ENCODE measurements at regions not wholly inside any gene's neighbourhood (a gene's known extent, or its start where the extent isn't known, plus 50 kb on each side); places are given as distances from the start of the nearest gene placed in this dataset.
A peak's percentile ranks its signal among the peaks of the same experiment; 100 is the strongest.

DNA sequence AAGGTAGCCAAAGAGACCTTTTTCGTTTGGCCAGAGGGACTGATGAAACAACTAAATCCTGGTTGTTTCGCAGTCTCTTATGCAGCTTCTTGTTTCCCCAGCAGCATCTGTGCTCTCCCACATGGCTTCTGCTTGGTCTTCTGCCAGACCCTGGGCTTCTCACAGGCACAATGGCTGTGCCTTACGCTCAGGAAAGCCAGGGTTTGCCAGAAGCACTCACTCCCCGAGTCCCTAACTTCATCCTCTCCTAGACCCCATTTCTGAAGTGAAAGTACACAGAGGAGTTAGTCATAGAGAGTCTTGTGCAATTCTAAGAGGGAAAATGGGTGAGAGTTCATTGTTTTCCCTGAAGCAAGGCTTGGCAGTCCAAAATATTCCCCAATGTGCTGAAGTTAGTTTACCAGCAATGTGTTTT, 121.7 kb downstream of the EVX1 start:
- peak; percentile 76 for DNase-seq (ENCODE audit: low spot score)

DNA sequence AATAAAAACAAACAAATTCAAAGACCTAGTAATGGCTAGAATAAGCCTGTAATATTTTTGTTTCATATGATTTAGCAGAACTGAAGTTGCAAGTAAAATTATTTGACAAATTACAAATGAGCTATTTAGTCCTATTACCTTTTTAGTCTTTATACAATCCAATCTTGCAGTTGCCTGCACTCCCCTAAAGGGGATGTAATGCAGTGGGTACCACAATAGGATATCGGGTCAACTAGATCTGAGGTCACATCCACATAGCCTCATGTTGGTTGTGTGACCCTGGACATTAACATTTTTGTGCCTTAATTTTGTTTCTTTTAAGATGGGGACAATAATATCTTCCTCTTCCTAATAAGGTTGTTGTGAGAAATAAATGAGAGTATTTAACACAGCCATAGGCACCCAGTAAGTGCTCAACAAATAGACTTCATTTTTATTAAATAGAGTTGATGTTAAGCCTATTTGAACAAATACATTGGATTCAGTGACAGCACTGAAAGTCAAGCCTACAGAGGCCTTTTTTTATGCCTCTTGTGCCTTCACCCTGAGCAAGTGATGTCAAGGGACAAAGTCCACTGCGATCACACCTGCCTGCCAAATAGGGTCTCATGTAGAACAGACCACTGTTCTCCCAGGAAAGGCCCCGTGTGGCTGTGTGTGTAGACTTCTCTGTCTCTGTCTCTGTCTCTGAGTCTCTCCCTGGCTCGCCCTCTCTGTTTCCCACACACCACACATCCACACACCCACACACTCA, 124.8 kb downstream of the EVX1 start:
- DNase-seq (ENCODE audit: low spot score) = no peak

DNA sequence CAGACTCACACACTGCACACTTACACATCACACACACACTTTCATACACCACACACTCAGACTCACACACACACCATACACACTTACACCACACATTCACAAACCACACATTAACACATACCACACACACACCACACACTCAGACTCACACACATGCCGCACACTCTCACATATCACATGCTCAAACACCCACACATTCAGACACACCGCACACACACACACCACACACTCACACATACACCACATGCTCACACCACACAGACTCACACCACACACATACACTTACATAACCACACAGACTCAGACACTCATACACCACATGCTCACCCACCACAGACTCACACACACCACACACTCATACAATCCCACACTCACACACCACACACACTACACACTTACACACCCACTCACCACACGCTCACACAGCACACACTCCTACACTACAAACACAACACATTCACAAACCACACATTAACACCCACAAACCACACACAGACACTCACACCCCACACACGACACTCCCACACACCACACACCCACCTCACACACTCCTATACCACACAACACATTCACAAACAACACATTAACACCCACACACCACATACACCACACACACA, 125.4 kb downstream of the EVX1 start:
- DNase-seq (ENCODE audit: low spot score) = no peak

DNA sequence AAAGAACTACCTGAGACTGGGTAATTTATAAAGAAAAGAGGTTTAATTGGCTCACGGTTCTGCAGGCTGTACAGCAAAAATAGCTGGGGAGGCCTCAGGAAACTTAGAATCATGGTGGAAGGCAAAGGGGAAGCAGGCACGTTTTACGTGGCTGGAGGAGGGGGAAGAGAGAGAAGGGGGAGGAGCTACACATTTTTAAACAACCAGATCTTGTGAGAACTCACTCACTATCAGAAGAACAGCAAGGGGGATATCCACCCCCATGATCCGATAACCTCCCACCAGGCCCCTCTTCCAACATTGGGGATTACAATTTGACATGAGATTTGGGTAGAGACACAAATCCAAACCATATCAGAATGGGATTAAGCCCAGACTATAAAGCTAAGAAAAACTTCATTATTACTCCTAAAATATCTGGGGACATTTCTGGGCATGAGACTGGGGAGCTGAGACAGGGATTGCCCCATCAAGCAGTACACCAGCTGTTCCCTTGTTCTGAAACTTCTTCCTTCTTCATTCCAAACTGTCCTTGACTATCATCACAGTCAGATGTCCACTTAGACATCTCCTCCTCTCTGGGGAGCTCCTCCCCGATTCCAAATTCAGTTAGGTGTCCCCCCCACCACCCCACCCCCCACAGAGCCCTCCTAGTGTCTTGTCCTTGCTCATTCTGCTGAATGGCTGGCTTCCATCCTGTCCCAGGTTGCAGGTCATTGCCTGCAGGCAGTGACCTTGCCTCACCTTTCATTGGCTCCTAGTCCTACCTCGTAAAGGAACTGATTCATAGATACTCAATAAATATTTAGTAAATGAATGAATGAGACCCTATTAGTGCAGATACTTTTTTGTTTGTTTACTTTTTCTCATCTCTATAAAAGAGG, 132.6 kb downstream of the EVX1 start:
- no peak for DNase-seq (ENCODE audit: low spot score)

DNA sequence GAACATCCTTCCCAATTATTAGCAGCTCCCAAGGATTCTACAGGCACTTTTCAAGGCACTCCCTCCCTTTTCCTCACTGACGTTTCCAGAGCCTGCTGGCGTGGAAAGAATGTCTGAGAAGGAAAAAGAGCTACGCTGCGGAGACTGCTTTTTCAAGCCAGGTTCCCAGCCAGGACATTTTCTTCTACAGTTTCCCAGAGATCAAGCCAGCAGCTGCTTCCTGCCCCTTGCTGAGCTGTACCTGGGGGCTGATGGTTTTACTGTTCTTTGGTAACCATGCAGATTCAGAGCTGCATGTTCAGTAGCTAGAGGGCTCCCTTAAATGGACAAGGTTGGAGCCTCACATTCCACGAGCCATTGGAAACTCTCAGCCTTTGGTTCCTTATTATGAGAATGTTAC, 133.4 kb downstream of the EVX1 start:
- DNase-seq (ENCODE audit: low spot score) = no peak

DNA sequence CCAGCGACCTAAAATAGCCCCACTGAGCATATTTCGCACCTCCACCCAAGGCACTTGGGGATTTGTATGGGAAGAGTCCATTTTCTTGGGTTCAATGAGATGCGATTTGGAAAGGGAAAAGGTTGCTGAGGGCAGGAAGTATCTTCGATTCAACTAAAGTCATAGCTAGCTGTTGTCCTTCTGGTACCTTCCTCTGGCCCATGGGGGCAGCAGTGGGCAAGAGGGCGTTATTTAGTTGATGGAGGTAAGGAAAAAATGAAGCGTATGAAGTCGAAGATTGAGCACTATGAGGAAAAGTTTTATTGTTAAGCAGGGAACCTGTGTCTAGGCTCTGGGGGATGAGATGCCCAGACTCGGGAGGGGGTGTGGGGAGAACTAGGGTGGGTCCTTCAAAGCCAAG, 135.4 kb downstream of the EVX1 start:
- DNase-seq (ENCODE audit: low spot score) = no peak

DNA sequence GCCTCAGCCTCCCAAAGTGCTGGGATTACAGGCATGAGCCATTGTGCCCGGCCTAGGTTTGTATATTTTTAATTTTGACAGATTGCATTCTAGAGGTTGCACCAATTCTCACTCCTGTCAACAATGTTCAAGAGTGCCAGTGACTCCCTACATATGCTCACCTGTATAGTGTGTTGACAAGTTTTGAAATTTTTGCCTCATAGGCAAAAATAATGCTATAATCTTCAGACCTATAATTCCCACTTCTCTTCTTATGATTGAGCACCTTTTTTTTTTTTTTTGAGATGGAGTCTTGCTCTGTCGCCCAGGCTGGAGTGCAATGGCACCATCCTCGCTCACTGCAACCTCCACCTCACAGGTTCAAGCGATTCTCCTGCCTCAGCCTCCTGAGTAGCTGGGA, 139.7 kb downstream of the EVX1 start:
- no peak for DNase-seq (ENCODE audit: low spot score)

DNA sequence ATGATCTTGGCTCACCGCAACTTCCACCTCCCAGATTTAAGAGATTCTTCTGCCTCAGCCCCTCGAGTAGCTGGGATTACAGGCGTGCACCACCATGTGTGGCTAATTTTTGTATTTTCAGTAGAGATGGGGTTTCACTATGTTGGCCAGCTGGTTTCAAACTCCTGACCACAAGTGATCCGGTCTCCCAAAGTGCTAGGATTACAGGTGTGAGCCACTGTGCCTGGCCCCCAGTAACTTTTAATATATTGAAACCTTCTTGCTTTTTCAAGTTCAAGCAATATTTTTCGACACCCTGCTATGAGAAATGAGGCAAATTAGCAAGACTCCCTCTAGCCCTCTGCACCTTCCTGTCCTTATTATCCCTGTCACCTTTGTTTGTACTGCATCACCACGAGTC, 144.0 kb downstream of the EVX1 start:
- DNase-seq (ENCODE audit: low spot score) = no peak

DNA sequence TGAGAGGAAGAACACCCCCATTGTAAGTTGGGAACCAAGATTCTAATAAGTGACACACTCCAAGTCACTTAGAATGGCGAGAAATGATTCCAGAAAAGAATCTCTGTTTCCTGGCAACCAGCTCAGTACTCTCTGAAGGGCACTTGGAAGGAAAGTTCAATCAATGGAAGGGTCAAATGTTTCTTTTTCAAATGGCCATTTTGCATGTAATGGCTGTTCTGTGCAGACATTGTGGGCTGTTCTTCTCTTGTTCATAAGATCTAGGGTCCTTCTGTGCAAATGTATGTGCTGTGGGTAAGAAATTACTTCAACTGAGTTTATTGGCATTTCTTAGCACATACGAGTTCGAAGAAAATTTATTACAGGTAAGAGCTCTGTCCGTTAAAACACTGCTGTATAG, 145.3 kb downstream of the EVX1 start:
- no peak for DNase-seq (ENCODE audit: low spot score)

DNA sequence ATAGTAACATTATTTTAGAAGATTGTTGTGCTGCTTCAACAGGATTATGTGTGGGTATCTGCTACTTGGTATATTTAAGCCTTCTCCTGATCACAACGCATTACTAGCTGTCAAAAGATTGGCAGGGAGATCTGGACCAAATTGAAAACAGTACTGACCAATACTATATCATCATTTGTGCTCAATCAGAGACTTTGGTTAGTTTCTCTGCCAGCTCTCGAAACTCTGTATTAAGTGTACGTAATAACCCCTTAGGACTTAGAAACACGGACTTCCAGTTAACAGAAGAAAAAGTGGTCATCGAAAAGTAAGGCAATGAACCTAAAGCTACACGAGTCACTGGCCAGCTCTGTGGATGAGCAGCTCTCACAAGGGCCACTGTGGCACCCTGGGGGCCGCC, 146.0 kb downstream of the EVX1 start:
- DNase-seq (ENCODE audit: low spot score) = no peak

DNA sequence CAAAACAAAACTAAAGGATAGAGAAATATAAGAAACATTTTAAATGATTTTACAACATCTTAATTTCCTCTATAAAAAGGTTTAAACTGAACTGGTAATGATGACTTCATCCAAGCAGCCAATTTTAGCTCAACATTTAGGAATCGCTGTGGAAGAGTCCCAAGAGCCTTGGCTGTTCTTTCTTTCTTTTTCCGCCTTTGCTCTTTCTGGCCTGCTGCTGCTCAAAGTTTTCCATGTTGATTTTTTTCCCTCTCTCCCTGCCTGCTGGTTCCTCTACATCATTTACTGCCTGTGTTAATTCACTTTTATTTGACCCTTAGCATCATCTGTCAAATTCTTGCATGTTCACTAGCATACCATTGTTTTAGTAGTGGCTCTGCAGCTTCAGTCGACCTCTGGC, 146.9 kb downstream of the EVX1 start:
- peak; percentile 28 for DNase-seq (ENCODE audit: low spot score)

DNA sequence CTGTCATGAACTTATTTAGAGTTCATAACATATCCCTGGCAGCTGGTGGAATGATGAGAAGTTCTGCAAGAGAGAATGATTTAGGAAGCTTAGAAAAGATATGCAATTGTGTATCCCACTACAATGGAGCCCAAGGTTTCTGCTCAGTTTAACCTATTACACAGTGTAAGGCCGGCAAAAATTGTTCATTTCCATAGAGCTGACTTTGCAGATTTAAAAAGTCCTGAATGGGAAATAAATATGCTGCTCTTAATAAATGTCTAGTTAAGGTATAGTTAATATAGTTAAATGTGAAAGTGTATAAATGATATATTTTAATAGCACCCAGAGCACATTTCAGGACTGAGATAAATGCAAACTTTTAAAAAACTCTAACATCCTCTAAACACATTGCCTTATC, 149.9 kb downstream of the EVX1 start:
- DNase-seq (ENCODE audit: low spot score) = no peak

DNA sequence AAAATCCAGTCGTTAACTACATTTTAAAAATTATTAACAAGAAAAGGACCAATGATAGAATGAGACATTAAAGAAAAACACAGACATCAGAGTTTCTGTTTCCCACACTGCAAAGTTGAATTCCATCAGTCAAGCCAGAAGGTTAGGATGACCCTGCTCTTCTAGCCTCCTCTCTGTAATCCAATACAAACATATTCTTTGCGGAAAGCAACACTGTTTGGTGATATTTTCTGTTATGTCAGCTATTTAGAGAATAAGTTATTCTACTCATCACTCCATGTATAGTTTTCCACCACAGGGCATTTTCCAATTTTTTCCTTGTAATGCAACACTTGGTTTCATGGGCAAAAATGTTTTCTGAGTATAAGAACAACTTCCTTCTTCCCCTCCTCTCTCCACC, 152.3 kb downstream of the EVX1 start:
- DNase-seq (ENCODE audit: low spot score) = no peak

DNA sequence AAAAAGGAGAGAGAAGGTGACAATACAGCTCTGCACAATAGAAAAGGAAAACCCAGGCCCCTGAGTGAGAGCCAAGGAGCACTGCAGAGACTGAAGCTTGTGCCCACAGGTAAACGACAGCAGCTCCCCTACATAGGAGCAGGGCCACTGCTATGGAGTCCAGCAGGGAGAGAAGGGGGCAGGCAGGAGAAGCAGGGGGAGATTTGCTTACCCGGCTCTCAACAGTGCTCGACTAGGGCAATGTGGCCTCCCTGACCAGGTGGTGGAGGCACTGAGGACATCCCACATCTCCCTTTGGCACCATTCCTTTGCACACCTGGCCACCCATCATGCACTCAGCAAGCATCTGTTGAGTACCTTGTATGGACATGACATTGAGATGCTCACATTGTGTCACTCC, 153.0 kb downstream of the EVX1 start:
- DNase-seq (ENCODE audit: low spot score) = no peak

DNA sequence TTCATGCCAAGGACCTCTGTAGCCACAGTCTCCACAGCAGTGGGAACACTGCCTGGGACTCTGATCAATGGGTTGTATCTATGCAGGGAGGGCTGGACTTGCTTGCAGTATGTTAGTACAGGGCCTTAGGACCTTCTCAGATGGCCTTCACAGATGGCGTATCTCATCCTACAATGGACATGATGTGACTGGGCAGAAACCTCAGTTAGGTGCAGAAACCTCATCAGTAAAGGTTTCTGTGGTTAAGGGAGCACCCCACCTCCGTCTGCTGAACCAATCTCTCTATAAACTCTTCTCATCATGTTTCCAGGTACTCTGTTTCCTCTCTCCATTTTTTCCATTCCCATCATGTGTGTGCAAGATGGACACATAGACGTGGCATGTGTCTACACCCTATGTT, 154.9 kb downstream of the EVX1 start:
- DNase-seq (ENCODE audit: low spot score) = no peak

DNA sequence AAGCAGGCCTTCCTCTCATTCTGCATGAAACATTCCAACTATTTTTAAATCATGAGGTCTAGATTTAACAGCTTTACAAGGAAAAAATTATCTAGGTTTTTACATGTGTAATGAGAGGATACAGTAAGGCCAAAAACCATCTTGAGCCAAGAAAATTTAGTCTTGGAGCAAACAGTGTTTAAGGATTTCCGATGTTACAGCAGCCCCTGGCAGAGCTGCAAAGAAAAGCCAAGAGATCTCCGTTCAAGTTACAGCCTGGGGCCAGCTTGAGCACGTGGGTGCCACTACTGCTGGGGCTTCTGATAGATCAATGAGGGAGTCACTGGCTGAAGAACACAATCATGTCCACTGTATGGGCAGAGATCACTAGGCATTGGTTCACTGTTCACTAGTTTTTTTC, 156.2 kb downstream of the EVX1 start:
- DNase-seq (ENCODE audit: low spot score) = no peak

DNA sequence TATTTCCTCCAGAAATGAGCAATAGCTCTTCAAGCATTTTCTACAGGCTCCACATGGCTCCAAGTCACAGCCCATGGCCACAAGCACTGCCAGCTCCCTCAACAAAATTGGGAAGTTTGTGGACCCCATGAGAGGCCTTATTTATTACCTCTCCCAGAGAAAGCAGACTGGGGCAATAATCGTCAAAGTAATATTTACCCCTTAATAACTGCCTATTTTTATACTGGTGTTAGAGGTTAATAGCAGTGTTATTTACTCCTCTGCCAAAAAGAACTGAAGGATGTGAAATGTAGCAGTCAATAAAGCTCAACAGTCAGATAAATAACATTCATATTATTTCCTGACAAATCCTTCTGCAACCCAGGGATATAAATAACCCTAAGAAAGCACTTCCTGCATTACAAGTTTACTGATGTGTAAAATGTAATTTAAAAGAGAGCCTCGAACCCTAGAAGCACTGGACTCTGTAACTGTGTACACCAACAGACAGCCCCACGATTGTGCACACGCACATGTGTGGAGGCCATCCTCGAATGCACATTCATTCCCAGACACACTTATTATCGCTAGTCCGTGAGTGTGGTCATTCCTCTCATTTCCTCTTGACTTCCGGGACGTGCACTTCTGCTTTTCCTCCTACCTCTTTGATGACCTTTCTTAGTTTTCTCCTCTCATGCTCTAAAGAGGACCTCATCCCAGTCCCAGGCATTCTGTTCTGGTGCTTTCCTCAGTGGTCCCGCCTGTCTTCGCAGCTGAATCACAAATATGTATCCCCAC, 157.4 kb downstream of the EVX1 start:
- DNase-seq (ENCODE audit: low spot score) = no peak

DNA sequence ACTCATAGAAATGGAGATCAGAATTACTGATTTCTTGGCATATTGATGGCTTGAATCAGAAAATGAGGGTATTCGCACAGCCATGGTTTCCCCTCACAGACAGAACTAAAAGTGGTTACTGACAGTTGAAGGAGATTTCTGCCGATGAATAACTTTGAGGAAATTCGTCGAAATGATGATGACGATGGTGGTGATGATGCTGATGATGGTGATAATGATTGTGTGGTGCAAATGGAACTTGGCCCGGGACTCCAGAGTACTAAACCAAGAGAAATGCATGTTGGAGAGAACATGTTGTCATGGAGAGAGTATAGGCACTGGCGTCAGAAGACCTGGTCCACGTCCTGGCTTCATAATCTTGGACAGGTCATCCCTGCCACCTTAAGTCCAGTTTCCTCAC, 163.2 kb downstream of the EVX1 start:
- no peak for DNase-seq (ENCODE audit: low spot score)

DNA sequence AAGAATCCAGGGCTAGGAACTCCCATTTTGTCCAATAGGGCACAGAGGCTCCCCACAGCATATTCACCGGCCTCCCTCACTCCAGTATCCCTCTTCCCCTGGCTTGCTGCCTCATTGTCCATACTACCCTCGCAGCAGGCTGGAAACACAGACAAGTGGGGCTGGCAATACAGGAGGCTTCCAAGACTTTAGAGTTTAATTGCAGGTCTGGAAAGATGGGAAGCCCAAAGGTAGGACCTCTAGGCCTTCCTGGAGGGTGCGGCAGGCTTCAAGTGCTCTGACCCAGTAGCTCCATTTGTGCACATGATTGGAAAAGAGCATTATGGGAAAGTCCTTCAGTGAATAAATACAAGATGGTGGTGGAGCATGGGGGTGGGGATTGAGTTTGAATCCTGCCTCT, 166.7 kb downstream of the EVX1 start:
- no peak for DNase-seq (ENCODE audit: low spot score)

DNA sequence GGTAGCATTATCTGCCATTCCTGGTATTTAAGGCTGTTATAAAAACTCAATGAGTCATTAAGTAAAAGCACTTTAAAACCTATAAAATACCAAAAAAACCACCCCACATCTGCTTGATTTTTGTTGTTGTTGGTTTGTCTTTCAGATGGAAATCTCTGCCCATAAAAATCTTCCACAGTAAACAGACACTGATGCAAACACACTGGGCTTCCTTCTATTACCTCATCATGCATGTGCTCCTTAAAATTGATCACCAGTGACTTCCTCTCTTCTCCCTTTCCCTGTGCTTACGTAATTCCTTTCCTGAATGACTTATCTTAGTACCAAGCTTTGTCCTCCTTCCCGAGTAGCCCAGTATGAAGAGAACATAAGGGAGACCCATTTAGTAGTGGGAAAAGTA, 167.2 kb downstream of the EVX1 start:
- DNase-seq (ENCODE audit: low spot score) = no peak

DNA sequence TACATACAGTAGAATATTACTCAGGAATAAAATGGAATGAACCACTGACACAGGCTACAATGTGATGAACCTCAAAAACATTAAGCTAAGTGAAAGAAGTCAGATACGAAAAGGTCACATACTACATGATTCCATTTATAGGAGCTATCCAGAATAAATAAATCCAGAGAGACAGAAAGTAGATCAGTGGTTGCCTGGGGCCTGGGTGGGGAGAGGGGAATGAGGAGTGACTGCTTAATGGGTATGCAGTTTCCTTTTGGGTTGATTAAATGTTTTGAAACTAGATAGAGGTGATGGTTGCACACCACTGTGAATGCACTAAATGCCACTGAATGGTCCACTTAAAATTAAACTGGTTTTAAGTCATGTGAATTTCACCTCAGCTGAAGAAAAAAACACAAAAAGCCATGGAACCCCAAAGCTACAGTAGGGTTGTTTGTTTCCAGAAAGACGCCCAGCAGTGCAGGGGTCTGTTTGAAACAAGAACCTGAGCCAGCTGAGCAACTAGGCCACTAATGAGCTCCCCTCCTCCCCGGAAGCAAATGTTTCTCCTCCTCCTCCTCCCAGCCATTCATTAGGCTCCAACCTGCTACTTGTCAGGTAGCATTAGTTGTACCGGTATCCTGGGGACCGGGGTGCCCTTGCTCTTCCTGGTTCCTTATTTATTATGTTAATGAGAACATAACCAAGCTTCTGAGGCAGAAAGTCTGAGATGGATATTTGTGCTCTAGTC, 168.4 kb downstream of the EVX1 start:
- no peak for DNase-seq (ENCODE audit: low spot score)

DNA sequence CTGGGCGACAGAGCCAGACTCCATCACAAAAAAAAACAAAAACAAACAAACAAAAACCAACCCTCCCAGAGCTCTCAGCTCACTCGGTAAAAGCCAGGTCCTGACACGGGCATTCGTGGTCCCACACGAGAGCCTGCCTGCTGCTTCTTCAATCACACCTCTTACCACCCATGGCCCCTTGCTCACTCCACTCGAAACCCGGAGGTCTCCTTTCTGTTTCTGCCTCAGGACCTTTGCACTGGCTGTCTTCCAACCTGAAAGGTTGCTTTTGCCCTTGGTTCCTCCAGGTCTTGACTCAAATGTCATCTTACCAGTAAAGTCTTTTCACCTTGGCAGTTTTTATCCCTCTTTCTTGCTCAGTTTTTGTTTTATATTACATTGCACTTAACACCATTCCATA, 169.6 kb downstream of the EVX1 start:
- DNase-seq (ENCODE audit: low spot score) = no peak
